GM19468 (cell line): ENCODE measurements at regions not wholly inside any gene's neighbourhood (a gene's known extent, or its start where the extent isn't known, plus 50 kb on each side); places are given as distances from the start of the nearest gene placed in this dataset.

ENCODE experiments used
- ATAC-seq: cut with Tn5 transposase; IDR thresholded peaks from one replicate; pipeline ENCODE4 v1.9.1; 2021; ENCODE audit warnings: mild to moderate bottlenecking, moderate library complexity, moderate number of reproducible peaks; ENCODE audit not compliant: unreplicated experiment; ENCODE audit errors: extremely low read depth

DNA sequence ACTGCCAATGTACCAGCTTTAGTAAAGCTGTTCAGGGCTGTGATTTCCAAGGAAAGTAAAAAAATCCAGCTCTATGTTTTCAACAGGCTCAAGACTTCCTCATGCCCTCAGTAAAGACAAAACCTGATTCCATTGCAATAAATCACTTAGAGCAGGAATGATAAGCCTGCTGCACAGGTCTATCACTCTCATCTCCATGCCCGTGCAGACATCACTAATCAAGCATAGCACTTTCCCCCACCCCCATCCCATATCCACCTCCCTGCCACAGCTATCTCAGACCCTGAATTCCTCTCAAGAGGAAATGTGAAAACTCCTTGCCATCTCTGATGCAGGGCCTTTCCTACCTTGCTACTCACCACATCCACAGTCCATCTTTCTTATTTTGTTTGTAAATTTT lies 554.9 kb downstream of the MAFB start:
- no peak for ATAC-seq

GRCh38 chr20:40120827-40121226 lies 568.2 kb downstream of the MAFB start:
- ATAC-seq: no peak

DNA sequence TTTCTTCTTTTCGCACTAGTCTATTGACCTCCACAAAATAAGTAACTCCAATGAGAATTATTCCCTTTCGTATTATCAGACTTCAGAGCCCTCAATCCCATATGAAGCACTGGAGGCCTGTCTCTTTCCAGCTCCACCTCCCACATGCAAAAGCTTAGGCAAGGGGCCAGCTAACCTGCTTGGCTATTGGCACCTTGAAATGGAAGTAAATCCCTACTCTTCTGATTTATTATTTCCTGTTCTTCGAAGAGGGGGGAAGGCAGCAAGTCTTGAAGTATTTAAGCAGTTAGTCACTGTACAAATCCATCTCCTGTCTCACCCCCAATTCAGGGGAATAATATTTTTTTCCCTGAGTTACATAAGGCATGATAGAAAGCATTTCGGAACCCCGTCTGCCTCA lies 577.8 kb downstream of the MAFB start:
- no peak for ATAC-seq

- ATAC-seq: no peak
Measured at GRCh38 chr20:40110311-40110831, 578.7 kb downstream of the MAFB start.

- ATAC-seq: no peak
Measured at GRCh38 chr20:40109136-40109535, 579.9 kb downstream of the MAFB start.

DNA sequence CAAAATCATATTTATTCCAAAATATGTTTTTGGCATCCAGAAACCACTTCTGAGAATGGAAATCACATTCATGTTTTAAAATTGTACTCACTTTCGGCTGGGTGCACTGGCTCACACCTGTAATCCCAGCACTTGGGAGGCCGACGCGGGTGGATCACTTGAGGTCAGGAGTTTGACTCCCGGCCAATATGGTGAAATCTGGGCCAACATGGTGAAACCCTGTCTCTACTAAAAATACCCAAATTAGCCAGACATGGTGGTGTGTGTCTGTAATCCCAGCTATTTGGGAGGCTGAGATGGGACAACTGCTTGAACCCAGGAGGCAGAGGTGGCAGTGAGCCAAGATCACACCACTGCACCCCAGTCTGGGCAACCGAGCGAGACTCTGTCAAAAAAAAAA lies 580.7 kb downstream of the MAFB start:
- ATAC-seq: no peak

- ATAC-seq: no peak
Measured at GRCh38 chr20:40104959-40105358, 584.1 kb downstream of the MAFB start.

GRCh38 chr20:40103420-40103819 lies 585.6 kb downstream of the MAFB start:
- no peak for ATAC-seq

GRCh38 chr20:40101560-40101959 lies 587.5 kb downstream of the MAFB start:
- no peak for ATAC-seq

DNA sequence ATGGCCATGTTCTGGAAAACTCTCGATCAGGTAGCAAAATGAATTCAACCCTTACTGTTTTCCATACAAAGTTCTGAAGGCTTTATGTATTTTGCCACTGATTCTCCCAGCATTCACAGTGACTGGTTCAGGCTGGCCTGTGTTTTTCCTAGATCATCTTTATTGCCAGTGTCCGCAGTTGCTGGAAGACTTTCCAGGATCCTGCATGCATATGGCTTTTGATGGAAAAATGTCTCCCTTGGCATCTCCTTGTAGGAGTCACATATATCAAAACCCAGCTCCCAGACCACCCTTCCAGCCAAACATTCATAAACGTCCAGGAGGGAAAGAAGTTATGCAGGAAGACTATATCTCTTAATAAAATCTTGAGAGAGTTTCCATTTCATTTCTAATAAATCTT lies 588.8 kb downstream of the MAFB start:
- ATAC-seq: no peak

DNA sequence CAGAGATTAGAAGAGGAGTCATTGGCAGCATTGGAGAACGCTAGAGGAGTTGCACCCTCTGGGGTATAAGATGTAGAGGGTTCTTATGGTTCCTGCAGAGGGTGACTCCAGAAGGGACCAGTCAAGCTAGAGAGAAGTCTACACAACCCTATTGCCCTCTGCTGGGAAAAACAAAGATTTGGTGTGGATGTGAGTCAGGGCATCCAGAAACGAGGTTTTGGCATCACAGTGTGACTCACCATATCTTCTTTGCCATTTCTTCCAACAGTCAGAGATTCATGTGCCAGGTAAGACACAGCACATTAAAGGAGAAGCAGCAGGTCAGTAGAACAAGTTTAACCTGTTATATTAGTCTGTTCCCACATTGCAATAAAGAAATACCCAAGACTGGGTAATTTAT lies 598.8 kb downstream of the MAFB start:
- ATAC-seq: no peak

GRCh38 chr20:40087496-40087895 lies 601.5 kb downstream of the MAFB start:
- no peak for ATAC-seq

DNA sequence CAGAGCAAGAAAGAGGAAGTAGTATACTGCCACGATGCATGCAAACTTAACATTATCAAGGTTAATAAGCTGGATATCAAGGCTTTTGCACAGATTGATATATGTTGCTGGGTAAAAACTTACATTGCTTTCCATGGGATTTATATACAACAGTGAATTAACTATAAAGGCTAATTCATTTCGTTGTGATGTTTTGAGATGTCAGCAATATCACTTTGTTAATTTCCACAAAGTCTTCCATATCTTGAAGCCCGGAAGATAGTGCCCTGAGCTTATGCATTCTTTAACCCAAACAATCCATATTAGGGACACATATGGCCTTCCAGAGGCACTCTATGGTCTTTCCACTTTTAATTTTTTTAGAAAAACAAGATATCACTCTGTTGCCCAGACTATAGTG lies 603.5 kb downstream of the MAFB start:
- no peak for ATAC-seq

GRCh38 chr20:40082436-40082835 lies 606.6 kb downstream of the MAFB start:
- ATAC-seq: no peak

DNA sequence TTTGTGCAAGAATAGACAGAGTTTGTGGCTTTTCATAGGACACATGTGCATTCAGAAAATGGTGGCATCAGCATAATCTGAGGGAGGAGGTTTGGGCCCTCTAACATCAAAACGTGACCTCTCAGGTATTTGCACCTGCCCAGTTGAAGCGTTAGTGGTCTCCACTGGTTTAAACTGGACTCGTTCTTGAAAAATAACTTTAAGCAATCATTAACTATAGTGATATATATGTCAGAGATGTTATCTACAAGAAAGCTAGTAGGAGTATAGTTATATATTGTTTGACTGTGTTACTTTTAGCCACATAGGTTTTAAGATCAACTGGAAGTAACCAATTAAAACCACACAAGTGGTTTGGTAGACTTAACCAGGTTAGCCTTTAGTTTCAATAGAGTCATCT lies 607.4 kb downstream of the MAFB start:
- ATAC-seq: no peak

GRCh38 chr20:40080041-40080652 lies 608.9 kb downstream of the MAFB start:
- no peak for ATAC-seq

GRCh38 chr20:40073535-40074111 lies 615.4 kb downstream of the MAFB start:
- no peak for ATAC-seq

GRCh38 chr20:40072907-40073306 lies 616.1 kb downstream of the MAFB start:
- ATAC-seq: no peak

- ATAC-seq: no peak
Measured at GRCh38 chr20:40056171-40056570, 632.9 kb downstream of the MAFB start.

DNA sequence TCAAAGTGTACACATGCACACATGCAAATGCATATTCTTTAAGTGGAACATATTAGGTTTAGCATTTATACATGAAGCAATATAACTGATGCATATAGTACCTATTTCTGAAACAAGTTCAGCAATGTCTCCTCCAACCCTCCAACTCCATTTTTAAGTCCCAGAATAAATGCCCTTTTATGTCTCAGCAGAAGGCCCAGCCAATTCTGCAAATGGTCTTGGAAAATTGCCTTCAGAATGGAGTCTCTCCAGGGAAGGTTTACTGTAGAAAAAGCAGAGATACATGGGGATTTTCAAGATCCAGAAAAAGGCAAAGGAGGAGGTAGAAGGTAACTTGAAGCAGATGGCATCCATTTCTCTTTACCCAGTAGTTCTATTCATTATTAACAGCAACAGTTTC lies 633.3 kb downstream of the MAFB start:
- no peak for ATAC-seq

DNA sequence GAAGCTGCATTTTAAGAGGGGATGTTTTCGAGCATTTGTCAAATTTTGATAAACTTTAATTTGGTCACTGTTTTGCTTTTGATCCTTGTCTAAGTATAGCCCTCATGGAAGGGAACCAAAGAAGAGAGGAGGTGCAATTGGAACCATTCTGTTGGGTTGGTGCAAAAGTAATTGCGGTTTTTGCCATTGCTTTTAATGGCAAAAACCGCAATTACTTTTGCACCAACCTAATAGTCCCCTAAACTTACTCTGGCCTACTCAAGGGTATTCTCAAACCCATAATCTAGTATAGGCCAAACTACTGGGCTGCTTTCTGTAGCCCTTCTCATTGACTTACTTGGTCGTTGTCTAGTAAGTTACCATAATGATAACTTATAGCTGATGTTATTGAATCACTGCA lies 634.7 kb downstream of the MAFB start:
- no peak for ATAC-seq

GRCh38 chr20:40050596-40050995 lies 638.4 kb downstream of the MAFB start:
- no peak for ATAC-seq
